ENCODE measurements at regions not wholly inside any gene's neighbourhood (a gene's known extent, or its start where the extent isn't known, plus 50 kb on each side); places are given as distances from the start of the nearest gene placed in this dataset.

DNA sequence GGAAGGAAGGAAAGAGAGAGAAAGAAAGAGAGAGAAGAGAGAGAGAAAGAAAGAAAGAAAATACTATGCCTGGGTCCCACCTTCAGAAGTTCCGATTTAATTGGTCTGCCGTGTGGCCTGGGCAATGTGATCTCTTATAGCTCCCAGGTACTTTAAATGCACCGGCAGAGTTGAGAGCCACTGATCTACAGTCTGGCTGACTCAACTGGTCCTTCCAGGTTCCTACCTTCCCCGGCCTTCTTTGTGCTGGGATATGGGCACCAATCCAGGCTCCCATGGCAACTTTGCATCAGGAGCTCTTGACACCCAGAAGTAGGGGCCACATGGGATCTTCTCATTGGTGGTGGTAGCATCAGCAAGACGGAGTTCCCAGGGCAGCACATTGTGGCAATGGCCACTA is 186.5 kb upstream of the ATP6AP2 start:
- TF ChIP-seq, protein P1, sequence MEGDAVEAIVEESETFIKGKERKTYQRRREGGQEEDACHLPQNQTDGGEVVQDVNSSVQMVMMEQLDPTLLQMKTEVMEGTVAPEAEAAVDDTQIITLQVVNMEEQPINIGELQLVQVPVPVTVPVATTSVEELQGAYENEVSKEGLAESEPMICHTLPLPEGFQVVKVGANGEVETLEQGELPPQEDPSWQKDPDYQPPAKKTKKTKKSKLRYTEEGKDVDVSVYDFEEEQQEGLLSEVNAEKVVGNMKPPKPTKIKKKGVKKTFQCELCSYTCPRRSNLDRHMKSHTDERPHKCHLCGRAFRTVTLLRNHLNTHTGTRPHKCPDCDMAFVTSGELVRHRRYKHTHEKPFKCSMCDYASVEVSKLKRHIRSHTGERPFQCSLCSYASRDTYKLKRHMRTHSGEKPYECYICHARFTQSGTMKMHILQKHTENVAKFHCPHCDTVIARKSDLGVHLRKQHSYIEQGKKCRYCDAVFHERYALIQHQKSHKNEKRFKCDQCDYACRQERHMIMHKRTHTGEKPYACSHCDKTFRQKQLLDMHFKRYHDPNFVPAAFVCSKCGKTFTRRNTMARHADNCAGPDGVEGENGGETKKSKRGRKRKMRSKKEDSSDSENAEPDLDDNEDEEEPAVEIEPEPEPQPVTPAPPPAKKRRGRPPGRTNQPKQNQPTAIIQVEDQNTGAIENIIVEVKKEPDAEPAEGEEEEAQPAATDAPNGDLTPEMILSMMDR (IDR thresholded peaks at IDR 0.05): no peak
- TF ChIP-seq POLR2A (IDR thresholded peaks at IDR 0.05): no peak

All from transverse colon (tissue), 3 donors.